Neural cell (in vitro differentiated cells): ENCODE measurements at regions not wholly inside any gene's neighbourhood (a gene's known extent, or its start where the extent isn't known, plus 50 kb on each side); places are given as distances from the start of the nearest gene placed in this dataset.

Experiments used
- EP300 ChIP-seq: fragments of 450-650 bp; conservative IDR thresholded peaks from 2 replicates; pipeline ENCODE4 v1.6.1; 2014; ENCODE audit warnings: antibody characterized with exemption, mild to moderate bottlenecking, moderate library complexity; ENCODE audit not compliant: poor library complexity, severe bottlenecking
- EZH2 ChIP-seq: fragments of 200-600, 300-800 bp; shearing (Covaris generic), sonication (generic); IDR thresholded peaks from 2 replicates; pipeline ENCODE4 v1.6.1; 2014; ENCODE audit warnings: antibody characterized with exemption, low read length, borderline replicate concordance, mild to moderate bottlenecking; ENCODE audit not compliant: insufficient read depth, poor library complexity, severe bottlenecking
- POLR2AphosphoS5 ChIP-seq: IDR thresholded peaks from 2 replicates; pipeline ENCODE4 v1.6.1; 2012
- RAD21 ChIP-seq: fragments of 450-650 bp; conservative IDR thresholded peaks from 2 replicates; pipeline ENCODE4 v1.6.1; 2014; ENCODE audit warnings: antibody characterized with exemption, mild to moderate bottlenecking, moderate library complexity
- SMC3 ChIP-seq: fragments of 450-650 bp; conservative IDR thresholded peaks from 2 replicates; pipeline ENCODE4 v1.6.1; 2014; ENCODE audit warnings: antibody characterized with exemption, mild to moderate bottlenecking, moderate library complexity; ENCODE audit not compliant: poor library complexity
- TAF1 ChIP-seq: IDR thresholded peaks from 2 replicates; pipeline ENCODE4 v1.6.1; 2012; ENCODE audit warnings: low read depth
- TF ChIP-seq, protein P1 (sequence below): fragments of 450-650 bp; IDR thresholded peaks from 2 replicates; pipeline ENCODE4 v1.5.1; 2014; ENCODE audit warnings: antibody characterized with exemption, mild to moderate bottlenecking, moderate library complexity; ENCODE audit not compliant: poor library complexity, severe bottlenecking
- TF ChIP-seq, protein P2 (sequence below): IDR thresholded peaks from 2 replicates; pipeline ENCODE4 v1.6.1; 2012; ENCODE audit warnings: borderline replicate concordance

DNA sequence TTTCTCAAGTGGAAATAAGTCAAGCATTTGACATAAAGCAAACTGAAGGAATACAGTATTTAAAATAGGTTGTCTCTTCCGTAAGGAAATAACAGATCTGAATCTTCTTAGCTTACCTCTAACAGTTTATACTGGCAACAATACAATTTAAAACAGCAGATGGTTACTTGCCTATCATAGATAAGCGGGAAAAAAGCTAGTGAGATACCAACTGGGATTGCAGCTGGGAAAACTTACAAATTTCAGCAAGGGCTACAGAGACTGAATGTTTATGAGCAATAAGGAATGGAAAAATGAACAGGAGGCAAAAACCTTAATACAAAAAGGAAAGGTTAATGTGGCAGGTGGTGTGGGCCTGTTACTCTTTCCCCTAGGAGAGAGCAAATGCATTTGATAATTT, 220.0 kb downstream of the RASSF9 start:
- TF ChIP-seq, protein P1, sequence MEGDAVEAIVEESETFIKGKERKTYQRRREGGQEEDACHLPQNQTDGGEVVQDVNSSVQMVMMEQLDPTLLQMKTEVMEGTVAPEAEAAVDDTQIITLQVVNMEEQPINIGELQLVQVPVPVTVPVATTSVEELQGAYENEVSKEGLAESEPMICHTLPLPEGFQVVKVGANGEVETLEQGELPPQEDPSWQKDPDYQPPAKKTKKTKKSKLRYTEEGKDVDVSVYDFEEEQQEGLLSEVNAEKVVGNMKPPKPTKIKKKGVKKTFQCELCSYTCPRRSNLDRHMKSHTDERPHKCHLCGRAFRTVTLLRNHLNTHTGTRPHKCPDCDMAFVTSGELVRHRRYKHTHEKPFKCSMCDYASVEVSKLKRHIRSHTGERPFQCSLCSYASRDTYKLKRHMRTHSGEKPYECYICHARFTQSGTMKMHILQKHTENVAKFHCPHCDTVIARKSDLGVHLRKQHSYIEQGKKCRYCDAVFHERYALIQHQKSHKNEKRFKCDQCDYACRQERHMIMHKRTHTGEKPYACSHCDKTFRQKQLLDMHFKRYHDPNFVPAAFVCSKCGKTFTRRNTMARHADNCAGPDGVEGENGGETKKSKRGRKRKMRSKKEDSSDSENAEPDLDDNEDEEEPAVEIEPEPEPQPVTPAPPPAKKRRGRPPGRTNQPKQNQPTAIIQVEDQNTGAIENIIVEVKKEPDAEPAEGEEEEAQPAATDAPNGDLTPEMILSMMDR, result no peak
- TF ChIP-seq EZH2 (no peak), POLR2AphosphoS5 (no peak), EP300 (no peak), RAD21 (no peak), SMC3 (no peak), TAF1 (no peak)
- TF ChIP-seq, protein P2, sequence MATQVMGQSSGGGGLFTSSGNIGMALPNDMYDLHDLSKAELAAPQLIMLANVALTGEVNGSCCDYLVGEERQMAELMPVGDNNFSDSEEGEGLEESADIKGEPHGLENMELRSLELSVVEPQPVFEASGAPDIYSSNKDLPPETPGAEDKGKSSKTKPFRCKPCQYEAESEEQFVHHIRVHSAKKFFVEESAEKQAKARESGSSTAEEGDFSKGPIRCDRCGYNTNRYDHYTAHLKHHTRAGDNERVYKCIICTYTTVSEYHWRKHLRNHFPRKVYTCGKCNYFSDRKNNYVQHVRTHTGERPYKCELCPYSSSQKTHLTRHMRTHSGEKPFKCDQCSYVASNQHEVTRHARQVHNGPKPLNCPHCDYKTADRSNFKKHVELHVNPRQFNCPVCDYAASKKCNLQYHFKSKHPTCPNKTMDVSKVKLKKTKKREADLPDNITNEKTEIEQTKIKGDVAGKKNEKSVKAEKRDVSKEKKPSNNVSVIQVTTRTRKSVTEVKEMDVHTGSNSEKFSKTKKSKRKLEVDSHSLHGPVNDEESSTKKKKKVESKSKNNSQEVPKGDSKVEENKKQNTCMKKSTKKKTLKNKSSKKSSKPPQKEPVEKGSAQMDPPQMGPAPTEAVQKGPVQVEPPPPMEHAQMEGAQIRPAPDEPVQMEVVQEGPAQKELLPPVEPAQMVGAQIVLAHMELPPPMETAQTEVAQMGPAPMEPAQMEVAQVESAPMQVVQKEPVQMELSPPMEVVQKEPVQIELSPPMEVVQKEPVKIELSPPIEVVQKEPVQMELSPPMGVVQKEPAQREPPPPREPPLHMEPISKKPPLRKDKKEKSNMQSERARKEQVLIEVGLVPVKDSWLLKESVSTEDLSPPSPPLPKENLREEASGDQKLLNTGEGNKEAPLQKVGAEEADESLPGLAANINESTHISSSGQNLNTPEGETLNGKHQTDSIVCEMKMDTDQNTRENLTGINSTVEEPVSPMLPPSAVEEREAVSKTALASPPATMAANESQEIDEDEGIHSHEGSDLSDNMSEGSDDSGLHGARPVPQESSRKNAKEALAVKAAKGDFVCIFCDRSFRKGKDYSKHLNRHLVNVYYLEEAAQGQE, result no peak
